ENCODE measurements at regions not wholly inside any gene's neighbourhood (a gene's known extent, or its start where the extent isn't known, plus 50 kb on each side); places are given as distances from the start of the nearest gene placed in this dataset.

GRCh38 chr2:117661619-117662018 lies 152.9 kb upstream of the DDX18 start:
- TF ChIP-seq EZH2phosphoT487 (IDR thresholded peaks at IDR 0.05) (no peak), EZH2 (IDR thresholded peaks at IDR 0.05) (no peak)
- TF ChIP-seq, protein P1, sequence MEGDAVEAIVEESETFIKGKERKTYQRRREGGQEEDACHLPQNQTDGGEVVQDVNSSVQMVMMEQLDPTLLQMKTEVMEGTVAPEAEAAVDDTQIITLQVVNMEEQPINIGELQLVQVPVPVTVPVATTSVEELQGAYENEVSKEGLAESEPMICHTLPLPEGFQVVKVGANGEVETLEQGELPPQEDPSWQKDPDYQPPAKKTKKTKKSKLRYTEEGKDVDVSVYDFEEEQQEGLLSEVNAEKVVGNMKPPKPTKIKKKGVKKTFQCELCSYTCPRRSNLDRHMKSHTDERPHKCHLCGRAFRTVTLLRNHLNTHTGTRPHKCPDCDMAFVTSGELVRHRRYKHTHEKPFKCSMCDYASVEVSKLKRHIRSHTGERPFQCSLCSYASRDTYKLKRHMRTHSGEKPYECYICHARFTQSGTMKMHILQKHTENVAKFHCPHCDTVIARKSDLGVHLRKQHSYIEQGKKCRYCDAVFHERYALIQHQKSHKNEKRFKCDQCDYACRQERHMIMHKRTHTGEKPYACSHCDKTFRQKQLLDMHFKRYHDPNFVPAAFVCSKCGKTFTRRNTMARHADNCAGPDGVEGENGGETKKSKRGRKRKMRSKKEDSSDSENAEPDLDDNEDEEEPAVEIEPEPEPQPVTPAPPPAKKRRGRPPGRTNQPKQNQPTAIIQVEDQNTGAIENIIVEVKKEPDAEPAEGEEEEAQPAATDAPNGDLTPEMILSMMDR (IDR thresholded peaks at IDR 0.05), result no peak

Data from neural progenitor cell (in vitro differentiated cells).